Mucosa of stomach (tissue), 1 donor: ENCODE measurements at regions not wholly inside any gene's neighbourhood (a gene's known extent, or its start where the extent isn't known, plus 50 kb on each side); places are given as distances from the start of the nearest gene placed in this dataset.

Experiments used
- H3K27me3 ChIP-seq: one replicate; pipeline ENCODE4 v1.7.0; 2013; ENCODE audit warnings: mild to moderate bottlenecking, low read length; ENCODE audit not compliant: control insufficient read depth, insufficient read depth
- H3K36me3 ChIP-seq: one replicate; pipeline ENCODE4 v1.7.0; 2013; ENCODE audit warnings: low read length; ENCODE audit not compliant: control insufficient read depth, insufficient read depth
- H3K4me1 ChIP-seq: one replicate; pipeline ENCODE4 v1.7.0; 2013; ENCODE audit warnings: mild to moderate bottlenecking, low read length; ENCODE audit not compliant: control insufficient read depth, insufficient read depth
- H3K4me3 ChIP-seq: one replicate; pipeline ENCODE4 v1.7.0; 2013; ENCODE audit warnings: low read length
- H3K9ac ChIP-seq: one replicate; pipeline ENCODE4 v1.7.0; 2013; ENCODE audit warnings: mild to moderate bottlenecking, low read length, moderate library complexity
- H3K9me3 ChIP-seq: one replicate; pipeline ENCODE4 v1.7.0; 2013; ENCODE audit warnings: mild to moderate bottlenecking, low read length, moderate library complexity; ENCODE audit not compliant: control insufficient read depth
- donor health status: Pancreatic carcinoma.

- H3K9ac ChIP-seq = no peak overlapping the region
- H3K9me3 ChIP-seq = no peaks in the 10 kb centered on the region
- H3K36me3 ChIP-seq = no peaks in the 10 kb centered on the region
- H3K27me3 ChIP-seq = no peaks in the 10 kb centered on the region
- no peak overlapping the region for H3K4me3 ChIP-seq
- H3K4me1 ChIP-seq = peaks cover 30% of the 10 kb centered on the region
Measured at GRCh38 chr15:69520067-69520466, 67.4 kb downstream of the RPLP1 start.

- Histone ChIP-seq H3K27me3 (no peaks in the 10 kb centered on the region), H3K4me3 (no peak overlapping the region), H3K36me3 (no peaks in the 10 kb centered on the region), H3K9ac (no peak overlapping the region), H3K4me1 (peaks cover 32% of the 10 kb centered on the region), H3K9me3 (no peaks in the 10 kb centered on the region)
Measured at GRCh38 chr15:69522361-69522760, 69.7 kb downstream of the RPLP1 start.

- Histone ChIP-seq H3K4me1 (peaks cover 32% of the 10 kb centered on the region), H3K27me3 (no peaks in the 10 kb centered on the region), H3K36me3 (no peaks in the 10 kb centered on the region), H3K4me3 (no peak overlapping the region), H3K9me3 (no peaks in the 10 kb centered on the region), H3K9ac (no peak overlapping the region)
Measured at GRCh38 chr15:69523010-69524001, 70.7 kb downstream of the RPLP1 start.

- H3K36me3 ChIP-seq = no peaks in the 10 kb centered on the region
- H3K9me3 ChIP-seq = no peaks in the 10 kb centered on the region
- H3K4me3 ChIP-seq = no peak overlapping the region
- no peak overlapping the region for H3K9ac ChIP-seq
- peaks cover 32% of the 10 kb centered on the region for H3K4me1 ChIP-seq
- H3K27me3 ChIP-seq = no peaks in the 10 kb centered on the region
Measured at GRCh38 chr15:69524296-69524695, 71.7 kb downstream of the RPLP1 start.

- Histone ChIP-seq H3K4me3 (no peak overlapping the region), H3K4me1 (peaks cover 32% of the 10 kb centered on the region), H3K9me3 (no peaks in the 10 kb centered on the region), H3K27me3 (no peaks in the 10 kb centered on the region), H3K36me3 (no peaks in the 10 kb centered on the region), H3K9ac (no peak overlapping the region)
Measured at GRCh38 chr15:69524814-69525213, 72.2 kb downstream of the RPLP1 start.

GRCh38 chr15:69525543-69525942, 72.9 kb downstream of the RPLP1 start:
- Histone ChIP-seq H3K36me3 (no peaks in the 10 kb centered on the region), H3K4me1 (peaks cover 32% of the 10 kb centered on the region), H3K9me3 (no peaks in the 10 kb centered on the region), H3K4me3 (no peak overlapping the region), H3K9ac (no peak overlapping the region), H3K27me3 (no peaks in the 10 kb centered on the region)

GRCh38 chr15:69526081-69527061, 73.8 kb downstream of the RPLP1 start:
- H3K9ac ChIP-seq = no peak overlapping the region
- peaks cover 4% of the 10 kb centered on the region for H3K27me3 ChIP-seq
- H3K36me3 ChIP-seq = no peaks in the 10 kb centered on the region
- H3K9me3 ChIP-seq = no peaks in the 10 kb centered on the region
- H3K4me1 ChIP-seq = peaks cover 32% of the 10 kb centered on the region
- no peak overlapping the region for H3K4me3 ChIP-seq

- no peak overlapping the region for H3K9ac ChIP-seq
- no peaks in the 10 kb centered on the region for H3K36me3 ChIP-seq
- peaks cover 18% of the 10 kb centered on the region for H3K4me1 ChIP-seq
- H3K27me3 ChIP-seq = peaks cover 8% of the 10 kb centered on the region
- no peaks in the 10 kb centered on the region for H3K9me3 ChIP-seq
- H3K4me3 ChIP-seq = no peak overlapping the region
Measured at GRCh38 chr15:69529141-69529540, 76.5 kb downstream of the RPLP1 start.

- Histone ChIP-seq H3K27me3 (peaks cover 8% of the 10 kb centered on the region), H3K9ac (no peak overlapping the region), H3K9me3 (no peaks in the 10 kb centered on the region), H3K4me3 (no peak overlapping the region), H3K36me3 (no peaks in the 10 kb centered on the region), H3K4me1 (peaks cover 9% of the 10 kb centered on the region)
Measured at GRCh38 chr15:69529961-69530633, 77.5 kb downstream of the RPLP1 start.

GRCh38 chr15:69530991-69531664, 78.5 kb downstream of the RPLP1 start:
- Histone ChIP-seq H3K36me3 (no peaks in the 10 kb centered on the region), H3K4me1 (peaks cover 6% of the 10 kb centered on the region), H3K9ac (no peak overlapping the region), H3K4me3 (no peak overlapping the region), H3K9me3 (no peaks in the 10 kb centered on the region), H3K27me3 (peaks cover 8% of the 10 kb centered on the region)

GRCh38 chr15:69531665-69532027, 79.0 kb downstream of the RPLP1 start:
- Histone ChIP-seq H3K9ac (no peak overlapping the region), H3K27me3 (peaks cover 8% of the 10 kb centered on the region), H3K9me3 (no peaks in the 10 kb centered on the region), H3K4me3 (no peak overlapping the region), H3K4me1 (peaks cover 6% of the 10 kb centered on the region), H3K36me3 (no peaks in the 10 kb centered on the region)
